ENCODE measurements at regions not wholly inside any gene's neighbourhood (a gene's known extent, or its start where the extent isn't known, plus 50 kb on each side); places are given as distances from the start of the nearest gene placed in this dataset.
"Not testable (repeated sequence)": the region's sequence is repeated elsewhere in the genome, so short reads cannot be mapped to it uniquely, and the experiment has no call there.

- no peak for DNase-seq (ENCODE audit: low spot score)
Measured at GRCh38 chr14:98192946-98193345, 1079.1 kb downstream of the BCL11B start.

GRCh38 chr14:98194821-98195220, 1077.2 kb downstream of the BCL11B start:
- no peak for DNase-seq (ENCODE audit: low spot score)

GRCh38 chr14:98195256-98195655, 1076.7 kb downstream of the BCL11B start:
- no peak for DNase-seq (ENCODE audit: low spot score)

- no peak for DNase-seq (ENCODE audit: low spot score)
Measured at GRCh38 chr14:98197933-98198332, 1074.1 kb downstream of the BCL11B start.

GRCh38 chr14:98198385-98198784, 1073.6 kb downstream of the BCL11B start:
- no peak for DNase-seq (ENCODE audit: low spot score)

- DNase-seq (ENCODE audit: low spot score), result no peak
Measured at GRCh38 chr14:98200601-98201000, 1071.4 kb downstream of the BCL11B start.

GRCh38 chr14:98203421-98203820, 1068.6 kb downstream of the BCL11B start:
- DNase-seq (ENCODE audit: low spot score), result no peak

GRCh38 chr14:98204139-98204538, 1067.9 kb downstream of the BCL11B start:
- no peak for DNase-seq (ENCODE audit: low spot score)

GRCh38 chr14:98207415-98207814, 1064.6 kb downstream of the BCL11B start:
- DNase-seq (ENCODE audit: low spot score), result no peak

GRCh38 chr14:98208211-98208611, 1063.8 kb downstream of the BCL11B start:
- no peak for DNase-seq (ENCODE audit: low spot score)

- DNase-seq (ENCODE audit: low spot score), result no peak
Measured at GRCh38 chr14:98208943-98209342, 1063.1 kb downstream of the BCL11B start.

- no peak for DNase-seq (ENCODE audit: low spot score)
Measured at GRCh38 chr14:98210045-98210672, 1061.8 kb downstream of the BCL11B start.

- DNase-seq (ENCODE audit: low spot score), result no peak
Measured at GRCh38 chr14:98217530-98217929, 1054.5 kb downstream of the BCL11B start.

- no peak for DNase-seq (ENCODE audit: low spot score)
Measured at GRCh38 chr14:98218218-98218617, 1053.8 kb downstream of the BCL11B start.

- DNase-seq (ENCODE audit: low spot score), result no peak
Measured at GRCh38 chr14:98219638-98220037, 1052.4 kb downstream of the BCL11B start.

- DNase-seq (ENCODE audit: low spot score), result no peak
Measured at GRCh38 chr14:98223106-98223505, 1048.9 kb downstream of the BCL11B start.

GRCh38 chr14:98223710-98224109, 1048.3 kb downstream of the BCL11B start:
- DNase-seq (ENCODE audit: low spot score), result not testable (repeated sequence)

GRCh38 chr14:98226411-98226810, 1045.6 kb downstream of the BCL11B start:
- DNase-seq (ENCODE audit: low spot score), result no peak

- DNase-seq (ENCODE audit: low spot score), result no peak
Measured at GRCh38 chr14:98227000-98227726, 1044.8 kb downstream of the BCL11B start.

- no peak for DNase-seq (ENCODE audit: low spot score)
Measured at GRCh38 chr14:98227727-98228111, 1044.3 kb downstream of the BCL11B start.

GRCh38 chr14:98229656-98230366, 1042.2 kb downstream of the BCL11B start:
- DNase-seq (ENCODE audit: low spot score), result no peak

GRCh38 chr14:98230411-98230810, 1041.6 kb downstream of the BCL11B start:
- DNase-seq (ENCODE audit: low spot score), result no peak

- DNase-seq (ENCODE audit: low spot score), result no peak
Measured at GRCh38 chr14:98231210-98231609, 1040.8 kb downstream of the BCL11B start.
